Transverse colon (tissue), 4 donors: ENCODE measurements at regions not wholly inside any gene's neighbourhood (a gene's known extent, or its start where the extent isn't known, plus 50 kb on each side); places are given as distances from the start of the nearest gene placed in this dataset.

ENCODE experiments used
- POLR2A ChIP-seq: fragments of 450-650 bp; IDR thresholded peaks from one replicate; pipeline ENCODE4 v1.6.1; 2016; ENCODE audit warnings: antibody characterized with exemption, mild to moderate bottlenecking, moderate library complexity
- POLR2AphosphoS5 ChIP-seq, 3 donors: sonication (generic); formaldehyde crosslinking; IDR thresholded peaks; one replicate each; pipeline ENCODE4 v1.6.1; 2016; ENCODE audit warnings: antibody characterized with exemption in 3 of 3
- TF ChIP-seq, protein P1 (sequence below), 5 experiments: fragments of 200-600 bp in 3 of 5; fragments of 450-650 bp in 2 of 5; sonication (generic) in 3 of 5; IDR thresholded peaks; 1 replicate in 2 of 5; 2 replicates in 3 of 5; pipeline ENCODE4 v1.5.1; 2016 to 2017; ENCODE audit warnings: antibody characterized with exemption in 5 of 5, inconsistent platforms in 3 of 5, mild to moderate bottlenecking in 2 of 5, moderate library complexity in 1 of 5

- TF ChIP-seq, protein P1, sequence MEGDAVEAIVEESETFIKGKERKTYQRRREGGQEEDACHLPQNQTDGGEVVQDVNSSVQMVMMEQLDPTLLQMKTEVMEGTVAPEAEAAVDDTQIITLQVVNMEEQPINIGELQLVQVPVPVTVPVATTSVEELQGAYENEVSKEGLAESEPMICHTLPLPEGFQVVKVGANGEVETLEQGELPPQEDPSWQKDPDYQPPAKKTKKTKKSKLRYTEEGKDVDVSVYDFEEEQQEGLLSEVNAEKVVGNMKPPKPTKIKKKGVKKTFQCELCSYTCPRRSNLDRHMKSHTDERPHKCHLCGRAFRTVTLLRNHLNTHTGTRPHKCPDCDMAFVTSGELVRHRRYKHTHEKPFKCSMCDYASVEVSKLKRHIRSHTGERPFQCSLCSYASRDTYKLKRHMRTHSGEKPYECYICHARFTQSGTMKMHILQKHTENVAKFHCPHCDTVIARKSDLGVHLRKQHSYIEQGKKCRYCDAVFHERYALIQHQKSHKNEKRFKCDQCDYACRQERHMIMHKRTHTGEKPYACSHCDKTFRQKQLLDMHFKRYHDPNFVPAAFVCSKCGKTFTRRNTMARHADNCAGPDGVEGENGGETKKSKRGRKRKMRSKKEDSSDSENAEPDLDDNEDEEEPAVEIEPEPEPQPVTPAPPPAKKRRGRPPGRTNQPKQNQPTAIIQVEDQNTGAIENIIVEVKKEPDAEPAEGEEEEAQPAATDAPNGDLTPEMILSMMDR (IDR thresholded peaks at IDR 0.05) = no peak
- TF ChIP-seq POLR2A (no peak), POLR2AphosphoS5 (IDR thresholded peaks at IDR 0.05) (no peak)
Measured at GRCh38 chr16:48053418-48053745, 102.4 kb downstream of the ABCC12 start.
